Dedifferentiated amniotic fluid mesenchymal stem cell (primary cell): ENCODE measurements at regions not wholly inside any gene's neighbourhood (a gene's known extent, or its start where the extent isn't known, plus 50 kb on each side); places are given as distances from the start of the nearest gene placed in this dataset.

Experiments
- DNase-seq: peaks from one replicate; pipeline ENCODE4 v3.0.0-alpha.2; 2016; ENCODE audit errors: extremely low spot score

- no peak for DNase-seq
These were observed 74.1 kb upstream of the SALL4 start for GRCh38 chr20:51876313-51876940.

DNA sequence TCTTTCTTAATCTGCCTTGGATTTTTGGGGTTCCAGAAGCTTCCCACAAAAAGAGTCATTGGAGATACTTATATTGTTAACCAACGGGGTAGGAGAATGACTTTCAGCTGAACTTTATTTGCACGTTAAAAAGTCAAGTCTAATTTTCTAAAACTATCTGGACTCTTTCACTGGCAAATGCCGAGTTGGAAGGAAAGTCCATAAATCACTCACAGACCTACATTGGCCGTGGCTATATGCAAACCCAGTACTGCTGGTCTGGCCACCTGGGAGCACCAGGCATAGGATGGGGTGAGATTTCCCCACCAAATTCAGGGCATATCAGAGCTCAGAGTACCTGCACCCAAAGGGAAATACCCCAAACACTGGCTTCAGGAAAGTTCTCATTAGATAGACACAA, 71.3 kb upstream of the SALL4 start:
- no peak for DNase-seq

DNA sequence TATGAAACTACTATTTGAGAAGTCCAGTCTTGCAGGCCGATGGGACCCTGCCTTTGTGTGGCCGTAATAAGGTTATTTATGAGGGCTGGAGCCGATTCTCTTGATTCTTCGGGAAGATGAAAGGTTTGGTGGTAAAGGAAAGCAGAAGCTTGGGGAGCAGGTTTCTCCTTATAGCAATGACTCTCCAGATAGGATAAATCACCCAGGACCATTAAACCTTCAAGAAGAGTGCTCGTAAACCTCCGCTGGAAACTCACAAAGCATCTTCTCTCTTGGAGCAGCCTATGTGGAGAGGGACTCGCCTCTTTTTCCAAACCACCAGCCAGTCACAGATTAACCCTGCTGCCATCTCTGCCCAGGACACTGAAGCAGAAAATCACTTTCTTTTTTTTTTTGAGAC, 69.6 kb upstream of the SALL4 start:
- DNase-seq, result no peak

- DNase-seq, result no peak
These were observed 66.7 kb upstream of the SALL4 start for GRCh38 chr20:51869002-51869401.

GRCh38 chr20:51867251-51867650, 64.9 kb upstream of the SALL4 start:
- DNase-seq, result no peak

GRCh38 chr20:51864967-51865366, 62.6 kb upstream of the SALL4 start:
- no peak for DNase-seq

GRCh38 chr20:51862796-51863195, 60.5 kb upstream of the SALL4 start:
- no peak for DNase-seq

GRCh38 chr20:51861726-51862466, 59.6 kb upstream of the SALL4 start:
- DNase-seq, result no peak

GRCh38 chr20:51860111-51860882, 58.0 kb upstream of the SALL4 start:
- DNase-seq, result no peak

- no peak for DNase-seq
These were observed 54.1 kb upstream of the SALL4 start for GRCh38 chr20:51856432-51856831.

DNA sequence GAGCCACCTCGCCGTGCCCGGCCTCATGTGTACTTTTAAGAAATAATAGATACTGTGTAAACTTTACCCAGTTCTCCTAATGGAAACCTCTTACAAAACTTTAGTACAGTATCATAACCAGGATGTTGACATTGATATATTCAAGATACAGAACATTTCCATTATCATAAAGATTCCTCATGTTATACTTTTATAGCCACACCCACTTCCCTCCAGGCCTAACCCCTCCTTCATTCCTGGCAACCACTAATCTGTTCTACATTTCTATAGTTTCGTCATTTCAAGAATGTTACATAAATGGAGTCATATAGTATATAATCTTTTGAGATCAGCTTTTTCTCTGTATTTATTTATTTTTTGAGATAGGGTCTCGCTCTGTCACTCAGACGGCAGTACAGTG, 52.6 kb upstream of the SALL4 start:
- no peak for DNase-seq
